Thyroid gland (tissue), 4 donors: ENCODE measurements at regions not wholly inside any gene's neighbourhood (a gene's known extent, or its start where the extent isn't known, plus 50 kb on each side); places are given as distances from the start of the nearest gene placed in this dataset.

Experiments
- DNase-seq, 2 donors: peaks; one replicate each; pipeline ENCODE4 v3.0.0-alpha.2; 2019
- H3K27ac ChIP-seq, 3 donors: fragments of 200-600 bp; sonication (generic); 1 replicate in 2 of 3; 2 replicates in 1 of 3; pipeline ENCODE4 v1.5.1; 2016 to 2019; ENCODE audit warnings: mild to moderate bottlenecking in 1 of 3, moderate library complexity in 1 of 3
- H3K27me3 ChIP-seq: fragments of 200-600 bp; sonication (generic); one replicate; pipeline ENCODE4 v1.5.1; 2019
- H3K36me3 ChIP-seq, 2 donors: fragments of 200-600 bp; sonication (generic); one replicate each; pipeline ENCODE4 v1.5.1; 2016 to 2019
- H3K4me1 ChIP-seq, 2 donors: fragments of 200-600 bp; sonication (generic); one replicate each; pipeline ENCODE4 v1.5.1; 2017 to 2019
- H3K4me3 ChIP-seq, 3 donors: fragments of 200-600 bp; sonication (generic); replicated peaks in 1 of 3; 1 replicate in 2 of 3; 2 replicates in 1 of 3; pipeline ENCODE4 v1.5.1; 2016; ENCODE audit warnings: mild to moderate bottlenecking in 1 of 3
- H3K9me3 ChIP-seq: fragments of 200-600 bp; sonication (generic); one replicate; pipeline ENCODE4 v1.5.1; 2017
- CTCF ChIP-seq, 6 experiments: fragments of 200-600 bp in 3 of 6; fragments of 450-650 bp in 3 of 6; sonication (generic) in 3 of 6; IDR thresholded peaks; one replicate each; pipeline ENCODE4 v1.5.1; 2016 to 2019; ENCODE audit warnings: antibody characterized with exemption in 6 of 6, mild to moderate bottlenecking in 2 of 6, inconsistent platforms in 1 of 6, moderate library complexity in 1 of 6
- POLR2A ChIP-seq, 2 donors: fragments of 450-650 bp; IDR thresholded peaks; one replicate each; pipeline ENCODE4 v1.6.1; 2017; ENCODE audit warnings: antibody characterized with exemption in 2 of 2, mild to moderate bottlenecking in 2 of 2, moderate library complexity in 1 of 2
- WGBS, 2 donors: methylation state at CpG; one replicate each; pipeline ENCODE4 v1.1.5; 2017; 5-methylcytosine and 5-hydroxymethylcytosine counted together
- intact Hi-C: fragments of 100-400 bp; cut with DNase I; formaldehyde crosslinking; loops from one replicate; pipeline ENCODE4 v1.15.1; 2023

GRCh38 chr20:23156170-23156841 is 70.2 kb upstream of the CD93 start:
- Histone ChIP-seq H3K36me3 (no peaks in the 10 kb centered on the region), H3K9me3 (no peaks in the 10 kb centered on the region), H3K4me3 (no peak overlapping the region), H3K4me1 (peaks cover 5 to 36% of the 10 kb centered on the region in 2 donors), H3K27me3 (no peaks in the 10 kb centered on the region), H3K27ac (peak overlapping the region in 2 of 3 donors; percentile 15 to 24)
- intact Hi-C loops, result no loop called here
- DNase-seq, result no peak
- WGBS, 2 donors, result 88 to 91% methylated on average over 11 of the region's 11 CpGs
- TF ChIP-seq CTCF (IDR thresholded peaks at IDR 0.05) (no peak), POLR2A (IDR thresholded peaks at IDR 0.05) (no peak)

GRCh38 chr20:23155141-23155590 is 69.0 kb upstream of the CD93 start:
- no peaks in the 10 kb centered on the region for H3K27me3 ChIP-seq
- TF ChIP-seq CTCF (IDR thresholded peaks at IDR 0.05) (no peak), POLR2A (IDR thresholded peaks at IDR 0.05) (no peak)
- DNase-seq, result no peak
- no peaks in the 10 kb centered on the region for H3K36me3 ChIP-seq
- no peaks in the 10 kb centered on the region for H3K9me3 ChIP-seq
- H3K27ac ChIP-seq, result no peak overlapping the region
- WGBS, 2 donors, result 74 to 77% methylated on average over 7 of the region's 7 CpGs
- intact Hi-C loops, result no loop called here
- peaks cover 0 to 25% of the 10 kb centered on the region in 2 donors for H3K4me1 ChIP-seq
- H3K4me3 ChIP-seq, result no peak overlapping the region

- no peak for TF ChIP-seq POLR2A (IDR thresholded peaks at IDR 0.05)
- TF ChIP-seq CTCF (IDR thresholded peaks at IDR 0.05), result no peak
- intact Hi-C loops, result no loop called here
- Histone ChIP-seq H3K4me3 (no peak overlapping the region), H3K36me3 (no peaks in the 10 kb centered on the region), H3K27ac (no peak overlapping the region), H3K4me1 (peaks cover 0 to 14% of the 10 kb centered on the region in 2 donors), H3K9me3 (no peaks in the 10 kb centered on the region), H3K27me3 (no peaks in the 10 kb centered on the region)
- WGBS, 2 donors, result 74 to 91% methylated on average over 4 of the region's 4 CpGs
- DNase-seq, result no peak
Measured at GRCh38 chr20:23153696-23154341, 67.7 kb upstream of the CD93 start.

- DNase-seq, result no peak
Measured at GRCh38 chr20:23152902-23153301, 66.8 kb upstream of the CD93 start.

More at GRCh38 chr20:23152902-23153301, 66.8 kb upstream of the CD93 start:
- no peaks in the 10 kb centered on the region for H3K9me3 ChIP-seq
- H3K27me3 ChIP-seq, result no peaks in the 10 kb centered on the region
- peak overlapping the region in 2 of 3 donors; percentile 12 to 65 for H3K27ac ChIP-seq
- 94% methylated on average over 3 of the region's 3 CpGs for WGBS, 2 donors
- intact Hi-C loops, result no loop called here
- TF ChIP-seq POLR2A (IDR thresholded peaks at IDR 0.05), result no peak
- no peak for TF ChIP-seq CTCF (IDR thresholded peaks at IDR 0.05)
- H3K36me3 ChIP-seq, result no peaks in the 10 kb centered on the region
- peaks cover 0 to 21% of the 10 kb centered on the region in 2 donors for H3K4me1 ChIP-seq
- H3K4me3 ChIP-seq, result no peak overlapping the region
